ENCODE measurements at regions not wholly inside any gene's neighbourhood (a gene's known extent, or its start where the extent isn't known, plus 50 kb on each side); places are given as distances from the start of the nearest gene placed in this dataset.

DNA sequence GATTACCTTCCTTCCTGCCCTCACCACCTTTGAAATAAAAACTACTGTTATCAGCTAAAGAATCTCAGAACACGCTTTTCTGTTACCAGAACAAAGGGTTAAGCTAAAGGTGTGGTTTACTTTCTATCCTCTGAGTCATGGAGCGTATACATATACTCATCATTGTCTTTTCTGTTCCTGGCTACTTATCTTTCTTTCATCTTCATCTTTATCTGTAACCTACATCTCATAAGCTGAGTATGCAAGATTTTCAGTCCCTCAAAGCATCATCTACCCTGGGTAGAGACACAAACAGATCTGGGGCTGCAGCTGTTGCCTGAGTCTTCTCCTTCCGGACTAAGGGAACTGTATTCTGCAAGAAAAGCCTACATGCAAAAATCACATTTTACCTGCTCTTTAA is 75.6 kb downstream of the LMO4 start:
- TF ChIP-seq, protein P1, sequence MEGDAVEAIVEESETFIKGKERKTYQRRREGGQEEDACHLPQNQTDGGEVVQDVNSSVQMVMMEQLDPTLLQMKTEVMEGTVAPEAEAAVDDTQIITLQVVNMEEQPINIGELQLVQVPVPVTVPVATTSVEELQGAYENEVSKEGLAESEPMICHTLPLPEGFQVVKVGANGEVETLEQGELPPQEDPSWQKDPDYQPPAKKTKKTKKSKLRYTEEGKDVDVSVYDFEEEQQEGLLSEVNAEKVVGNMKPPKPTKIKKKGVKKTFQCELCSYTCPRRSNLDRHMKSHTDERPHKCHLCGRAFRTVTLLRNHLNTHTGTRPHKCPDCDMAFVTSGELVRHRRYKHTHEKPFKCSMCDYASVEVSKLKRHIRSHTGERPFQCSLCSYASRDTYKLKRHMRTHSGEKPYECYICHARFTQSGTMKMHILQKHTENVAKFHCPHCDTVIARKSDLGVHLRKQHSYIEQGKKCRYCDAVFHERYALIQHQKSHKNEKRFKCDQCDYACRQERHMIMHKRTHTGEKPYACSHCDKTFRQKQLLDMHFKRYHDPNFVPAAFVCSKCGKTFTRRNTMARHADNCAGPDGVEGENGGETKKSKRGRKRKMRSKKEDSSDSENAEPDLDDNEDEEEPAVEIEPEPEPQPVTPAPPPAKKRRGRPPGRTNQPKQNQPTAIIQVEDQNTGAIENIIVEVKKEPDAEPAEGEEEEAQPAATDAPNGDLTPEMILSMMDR (IDR thresholded peaks at IDR 0.05 in 4 of 5, conservative IDR thresholded peaks at IDR 0.05 in 1 of 5) = no peak
- TF ChIP-seq POLR2A (IDR thresholded peaks at IDR 0.05) = no peak

Data from gastrocnemius medialis (tissue), 4 donors.